SJSA1 (cell line): ENCODE measurements at regions not wholly inside any gene's neighbourhood (a gene's known extent, or its start where the extent isn't known, plus 50 kb on each side); places are given as distances from the start of the nearest gene placed in this dataset.
"Not testable (repeated sequence)": the region's sequence is repeated elsewhere in the genome, so short reads cannot be mapped to it uniquely, and the experiment has no call there.

Source experiments
- DNase-seq, 2 experiments: peaks; one replicate each; pipeline ENCODE4 v3.0.0-alpha.2; 2015 to 2020; ENCODE audit warnings: low spot score in 2 of 2, low read depth in 1 of 2
- H3K27ac ChIP-seq: fragments of 250-450 bp; sonication (Bioruptor Pico); 2 replicates; pipeline ENCODE4 v1.5.1; 2020; ENCODE audit warnings: mild to moderate bottlenecking, moderate library complexity
- H3K27me3 ChIP-seq: fragments of 250-450 bp; sonication (Bioruptor Pico); replicated peaks from 2 replicates; pipeline ENCODE4 v1.5.1; 2020; ENCODE audit warnings: mild to moderate bottlenecking, moderate library complexity
- H3K36me3 ChIP-seq: fragments of 250-450 bp; sonication (Bioruptor Pico); 2 replicates; pipeline ENCODE4 v1.5.1; 2020; ENCODE audit warnings: mild to moderate bottlenecking
- H3K4me1 ChIP-seq: fragments of 250-450 bp; sonication (Bioruptor Pico); replicated peaks from 2 replicates; pipeline ENCODE4 v1.6.1; 2021; ENCODE audit warnings: mild to moderate bottlenecking
- H3K4me3 ChIP-seq: fragments of 250-450 bp; sonication (Bioruptor Pico); 2 replicates; pipeline ENCODE4 v1.5.1; 2020; ENCODE audit warnings: mild to moderate bottlenecking
- H3K9me3 ChIP-seq: fragments of 250-450 bp; sonication (Bioruptor Pico); replicated peaks from 2 replicates; pipeline ENCODE4 v1.5.1; 2020; ENCODE audit warnings: mild to moderate bottlenecking

GRCh38 chr2:109683452-109683851 lies 69.3 kb downstream of the SOWAHC start:
- H3K27ac ChIP-seq: no peak overlapping the region
- no peaks in the 10 kb centered on the region for H3K9me3 ChIP-seq
- H3K4me3 ChIP-seq: no peak overlapping the region
- H3K36me3 ChIP-seq: no peaks in the 10 kb centered on the region
- H3K4me1 ChIP-seq: no peaks in the 10 kb centered on the region
- DNase-seq: no peak
- no peaks in the 10 kb centered on the region for H3K27me3 ChIP-seq

- Histone ChIP-seq H3K36me3 (no peaks in the 10 kb centered on the region), H3K27ac (no peak overlapping the region)
- no peak for DNase-seq
Measured at GRCh38 chr2:109685453-109685852, 71.3 kb downstream of the SOWAHC start.

GRCh38 chr2:109686921-109687320 lies 72.8 kb downstream of the SOWAHC start:
- DNase-seq: no peak
- Histone ChIP-seq H3K4me1 (no peaks in the 10 kb centered on the region), H3K27ac (no peak overlapping the region), H3K9me3 (no peaks in the 10 kb centered on the region), H3K36me3 (no peaks in the 10 kb centered on the region), H3K27me3 (no peaks in the 10 kb centered on the region), H3K4me3 (no peak overlapping the region)

More at GRCh38 chr2:109685453-109685852, 71.3 kb downstream of the SOWAHC start:
- Histone ChIP-seq H3K27me3 (no peaks in the 10 kb centered on the region), H3K4me3 (no peak overlapping the region), H3K9me3 (no peaks in the 10 kb centered on the region), H3K4me1 (no peaks in the 10 kb centered on the region)

GRCh38 chr2:109689182-109689930 lies 75.2 kb downstream of the SOWAHC start:
- no peaks in the 10 kb centered on the region for H3K27me3 ChIP-seq
- H3K36me3 ChIP-seq: no peaks in the 10 kb centered on the region
- DNase-seq: no peak
- H3K27ac ChIP-seq: no peak overlapping the region
- H3K4me1 ChIP-seq: peaks cover 11% of the 10 kb centered on the region
- H3K9me3 ChIP-seq: no peaks in the 10 kb centered on the region
- no peak overlapping the region for H3K4me3 ChIP-seq

GRCh38 chr2:109689973-109690372 lies 75.8 kb downstream of the SOWAHC start:
- H3K4me1 ChIP-seq: peaks cover 17% of the 10 kb centered on the region
- H3K27me3 ChIP-seq: no peaks in the 10 kb centered on the region
- H3K4me3 ChIP-seq: no peak overlapping the region
- H3K36me3 ChIP-seq: no peaks in the 10 kb centered on the region
- H3K9me3 ChIP-seq: no peaks in the 10 kb centered on the region
- H3K27ac ChIP-seq: no peak overlapping the region
- no peak for DNase-seq

GRCh38 chr2:109690457-109690821 lies 76.3 kb downstream of the SOWAHC start:
- no peaks in the 10 kb centered on the region for H3K36me3 ChIP-seq
- no peak overlapping the region for H3K4me3 ChIP-seq
- H3K9me3 ChIP-seq: no peaks in the 10 kb centered on the region
- DNase-seq: no peak
- H3K4me1 ChIP-seq: peaks cover 17% of the 10 kb centered on the region
- H3K27me3 ChIP-seq: no peaks in the 10 kb centered on the region
- H3K27ac ChIP-seq: no peak overlapping the region

GRCh38 chr2:109690822-109691541 lies 76.8 kb downstream of the SOWAHC start:
- Histone ChIP-seq H3K4me1 (peaks cover 17% of the 10 kb centered on the region), H3K27me3 (no peaks in the 10 kb centered on the region), H3K9me3 (no peaks in the 10 kb centered on the region), H3K27ac (no peak overlapping the region), H3K36me3 (no peaks in the 10 kb centered on the region), H3K4me3 (no peak overlapping the region)
- DNase-seq: no peak

GRCh38 chr2:109692013-109692743 lies 78.0 kb downstream of the SOWAHC start:
- no peaks in the 10 kb centered on the region for H3K9me3 ChIP-seq
- no peak overlapping the region for H3K4me3 ChIP-seq
- no peak for DNase-seq
- no peaks in the 10 kb centered on the region for H3K27me3 ChIP-seq
- peaks cover 17% of the 10 kb centered on the region for H3K4me1 ChIP-seq
- H3K36me3 ChIP-seq: no peaks in the 10 kb centered on the region
- H3K27ac ChIP-seq: no peak overlapping the region

- H3K36me3 ChIP-seq, H3K27ac ChIP-seq, DNase-seq, H3K9me3 ChIP-seq, H3K4me3 ChIP-seq, H3K27me3 ChIP-seq: not testable (repeated sequence)
- peaks cover 17% of the 10 kb centered on the region for H3K4me1 ChIP-seq
Measured at GRCh38 chr2:109692831-109693230, 78.7 kb downstream of the SOWAHC start.

- Histone ChIP-seq H3K4me1 (peaks cover 17% of the 10 kb centered on the region), H3K27ac (0 out of 2 replicates have a peak overlapping the region, but pooled peaks have one; percentile 8)
- not testable (repeated sequence) for H3K4me3 ChIP-seq, H3K9me3 ChIP-seq, DNase-seq, H3K36me3 ChIP-seq, H3K27me3 ChIP-seq
Measured at GRCh38 chr2:109693292-109693691, 79.1 kb downstream of the SOWAHC start.

- Histone ChIP-seq H3K4me3 (no peak overlapping the region), H3K4me1 (peaks cover 24% of the 10 kb centered on the region), H3K9me3 (no peaks in the 10 kb centered on the region), H3K27me3 (no peaks in the 10 kb centered on the region), H3K36me3 (no peaks in the 10 kb centered on the region), H3K27ac (peak overlapping the region; percentile 20; the same call in 1 of the 2 replicates)
- peak in 1 of 2 experiments; percentile 67 for DNase-seq
Measured at GRCh38 chr2:109694190-109694589, 80.0 kb downstream of the SOWAHC start.

- Histone ChIP-seq H3K4me1 (peaks cover 35% of the 10 kb centered on the region), H3K36me3 (no peaks in the 10 kb centered on the region), H3K27me3 (no peaks in the 10 kb centered on the region)
Measured at GRCh38 chr2:109695290-109695689, 81.1 kb downstream of the SOWAHC start.

GRCh38 chr2:109699646-109700045 lies 85.5 kb downstream of the SOWAHC start:
- peaks cover 53% of the 10 kb centered on the region for H3K4me1 ChIP-seq
- no peaks in the 10 kb centered on the region for H3K9me3 ChIP-seq
- H3K4me3 ChIP-seq: no peak overlapping the region
- peak in 1 of 2 experiments; percentile 10 for DNase-seq
- no peaks in the 10 kb centered on the region for H3K27me3 ChIP-seq
- peak overlapping the region; percentile 67 for H3K27ac ChIP-seq
- no peaks in the 10 kb centered on the region for H3K36me3 ChIP-seq

More at GRCh38 chr2:109695290-109695689, 81.1 kb downstream of the SOWAHC start:
- H3K27ac ChIP-seq: no peak overlapping the region
- H3K4me3 ChIP-seq: no peak overlapping the region
- H3K9me3 ChIP-seq: no peaks in the 10 kb centered on the region
- no peak for DNase-seq
